ENCODE measurements at regions not wholly inside any gene's neighbourhood (a gene's known extent, or its start where the extent isn't known, plus 50 kb on each side); places are given as distances from the start of the nearest gene placed in this dataset.

GRCh38 chr3:187987187-187987586 is 166.8 kb upstream of the LPP start:
- TF ChIP-seq CTCF (conservative IDR thresholded peaks at IDR 0.05), result no peak
- H3K27ac ChIP-seq, result no peak overlapping the region

- TF ChIP-seq CTCF (conservative IDR thresholded peaks at IDR 0.05), result no peak
These were observed 166.0 kb upstream of the LPP start for GRCh38 chr3:187987924-187988323.

DNA sequence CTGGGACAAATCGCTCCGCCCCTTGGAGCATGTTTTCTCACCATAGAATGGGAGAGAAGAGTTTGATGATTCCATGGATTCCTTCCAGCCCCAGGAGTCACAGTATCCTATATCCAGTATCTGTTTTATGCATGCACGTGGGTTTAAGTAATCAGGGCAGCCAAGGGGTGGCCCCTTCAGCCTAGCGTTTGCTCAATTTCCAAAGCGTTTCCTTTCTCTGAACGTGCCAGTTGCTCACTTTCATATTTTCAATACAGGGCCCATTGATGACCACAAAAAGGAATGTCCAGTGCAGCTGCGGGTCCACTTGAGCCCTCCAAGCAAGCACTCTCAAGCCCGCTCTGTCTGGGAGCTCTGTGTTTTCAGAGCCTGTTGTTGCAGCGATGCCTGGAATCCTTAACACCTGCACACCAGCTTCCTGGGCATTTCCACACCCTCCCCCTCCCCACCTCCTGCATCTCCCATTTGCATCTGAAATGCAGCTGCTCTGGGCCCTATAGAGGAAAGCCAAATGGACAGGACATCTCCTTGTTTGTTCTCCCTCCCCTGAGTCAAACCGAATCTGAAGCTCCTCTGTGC is 164.3 kb upstream of the LPP start:
- no peak overlapping the region for H3K27ac ChIP-seq
- TF ChIP-seq CTCF (conservative IDR thresholded peaks at IDR 0.05), result no peak

More at GRCh38 chr3:187987924-187988323, 166.0 kb upstream of the LPP start:
- H3K27ac ChIP-seq, result no peak overlapping the region

DNA sequence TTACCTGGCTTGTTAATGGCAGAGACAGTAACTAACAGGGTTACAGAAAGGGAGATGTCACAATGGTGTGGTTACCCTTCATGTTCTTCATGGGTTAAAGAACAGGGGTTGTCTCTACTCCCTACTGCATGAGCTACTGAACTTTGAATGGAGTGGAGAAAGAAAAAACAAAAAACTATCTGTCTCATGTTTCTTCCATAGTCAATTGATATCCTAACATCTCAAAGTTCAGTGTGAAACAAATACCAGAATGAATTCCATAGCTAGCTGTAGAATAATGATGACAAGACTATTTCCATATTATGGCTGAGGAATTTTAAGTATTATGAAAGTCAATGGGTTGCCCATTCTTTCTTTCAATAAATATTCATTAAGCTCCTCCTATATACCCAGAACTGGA is 161.3 kb upstream of the LPP start:
- no peak for TF ChIP-seq CTCF (conservative IDR thresholded peaks at IDR 0.05)
- H3K27ac ChIP-seq, result no peak overlapping the region

DNA sequence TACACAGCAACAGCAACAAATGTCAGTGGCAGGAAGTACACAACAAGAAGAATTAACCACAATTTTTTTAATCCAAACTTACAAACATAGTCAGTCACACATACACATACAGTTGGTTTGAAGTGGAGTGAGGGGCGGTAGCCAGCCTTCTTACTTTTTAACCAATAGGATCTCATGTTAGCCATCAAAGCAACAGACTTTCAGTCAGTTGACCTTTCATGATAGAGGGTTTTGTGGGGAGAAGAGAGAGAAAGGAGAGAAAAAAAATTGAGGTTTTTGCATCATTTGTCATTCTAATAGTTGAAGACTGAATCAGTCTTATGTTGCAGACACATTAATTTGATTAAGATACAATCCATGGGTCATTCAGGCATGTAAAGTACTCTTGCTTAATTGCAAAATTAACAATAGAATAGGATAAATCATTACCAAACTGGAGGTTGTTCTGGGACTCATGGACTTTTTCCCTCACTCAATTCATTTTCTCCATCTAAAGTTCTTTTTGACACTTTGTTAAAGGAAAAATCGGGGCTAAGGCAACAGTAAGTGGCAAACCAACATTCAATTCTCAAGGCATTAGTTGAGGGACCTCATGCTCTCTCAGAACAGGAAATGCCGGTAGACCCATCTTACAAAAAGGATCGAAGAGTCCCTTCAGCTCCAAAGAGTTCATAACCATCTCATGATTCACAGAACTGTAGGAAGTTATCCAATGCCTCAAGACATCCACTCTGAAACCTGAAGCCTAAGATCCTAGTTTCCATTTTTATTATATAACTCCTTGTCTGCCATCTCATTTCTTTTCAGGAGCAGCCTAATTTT is 159.5 kb upstream of the LPP start:
- no peak for TF ChIP-seq CTCF (conservative IDR thresholded peaks at IDR 0.05)
- H3K27ac ChIP-seq, result no peak overlapping the region

DNA sequence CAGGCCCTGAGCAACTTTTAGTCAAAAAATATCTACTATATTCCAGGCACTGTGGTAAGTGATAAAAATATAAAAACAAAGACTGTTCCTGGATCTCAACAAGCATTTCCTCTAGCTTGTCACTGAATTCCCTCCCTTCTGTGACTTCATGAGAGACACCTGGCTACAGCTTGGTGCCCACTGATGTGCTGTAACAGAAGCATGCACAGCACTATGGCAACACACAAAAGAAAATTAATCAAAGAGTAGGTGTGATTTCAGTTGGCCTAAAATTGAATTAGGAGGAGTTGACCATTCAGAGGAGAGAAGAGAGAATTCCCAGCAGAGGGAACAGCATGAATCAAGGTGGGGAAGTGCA is 158.9 kb upstream of the LPP start:
- H3K27ac ChIP-seq, result no peak overlapping the region

DNA sequence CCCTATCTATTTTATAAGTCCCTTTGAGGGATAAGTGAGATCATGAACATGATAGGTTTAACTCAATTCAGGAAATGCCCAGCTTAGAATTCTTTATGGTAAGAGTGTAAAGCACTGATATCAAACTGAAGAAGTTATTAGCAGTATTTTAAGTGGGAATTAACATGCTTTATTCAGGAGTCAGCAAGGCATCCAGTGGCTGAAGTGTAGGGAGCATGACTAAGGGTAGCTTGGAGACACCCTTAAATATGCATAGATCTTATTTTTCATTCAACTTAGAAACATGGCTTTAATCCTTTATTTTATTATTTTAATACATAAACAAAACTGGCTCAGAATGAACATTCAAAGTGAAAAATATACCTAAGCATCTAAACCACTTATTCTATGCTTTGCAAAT is 158.3 kb upstream of the LPP start:
- H3K27ac ChIP-seq, result no peak overlapping the region
- no peak for TF ChIP-seq CTCF (conservative IDR thresholded peaks at IDR 0.05)

More for the DNA sequence above, 158.9 kb upstream of the LPP start:
- TF ChIP-seq CTCF (conservative IDR thresholded peaks at IDR 0.05), result no peak

Measured in VCaP (cell line).